HG03066 (cell line): ENCODE measurements at regions not wholly inside any gene's neighbourhood (a gene's known extent, or its start where the extent isn't known, plus 50 kb on each side); places are given as distances from the start of the nearest gene placed in this dataset.
"Not testable (repeated sequence)": the region's sequence is repeated elsewhere in the genome, so short reads cannot be mapped to it uniquely, and the experiment has no call there.

Experiments
- ATAC-seq: cut with Tn5 transposase; IDR thresholded peaks from one replicate; pipeline ENCODE4 v1.9.1; 2021; ENCODE audit warnings: low read depth; ENCODE audit not compliant: unreplicated experiment

GRCh38 chr2:111282162-111282561, 161.4 kb downstream of the BCL2L11 start:
- ATAC-seq = not testable (repeated sequence)

GRCh38 chr2:111287646-111288568, 167.2 kb downstream of the BCL2L11 start:
- ATAC-seq = not testable (repeated sequence)

GRCh38 chr2:111290370-111290769, 169.7 kb downstream of the BCL2L11 start:
- ATAC-seq = not testable (repeated sequence)

GRCh38 chr2:111291566-111291965, 170.9 kb downstream of the BCL2L11 start:
- not testable (repeated sequence) for ATAC-seq

- not testable (repeated sequence) for ATAC-seq
Observed at GRCh38 chr2:111292232-111292968, 171.7 kb downstream of the BCL2L11 start.

- ATAC-seq = not testable (repeated sequence)
Observed at GRCh38 chr2:111294699-111295098, 174.0 kb downstream of the BCL2L11 start.

GRCh38 chr2:111296122-111296804, 175.5 kb downstream of the BCL2L11 start:
- not testable (repeated sequence) for ATAC-seq

- ATAC-seq = not testable (repeated sequence)
Observed at GRCh38 chr2:111297128-111297527, 176.4 kb downstream of the BCL2L11 start.

- not testable (repeated sequence) for ATAC-seq
Observed at GRCh38 chr2:111298927-111299326, 178.2 kb downstream of the BCL2L11 start.

GRCh38 chr2:111299635-111300034, 178.9 kb downstream of the BCL2L11 start:
- not testable (repeated sequence) for ATAC-seq

GRCh38 chr2:111301677-111302076, 181.0 kb downstream of the BCL2L11 start:
- ATAC-seq = not testable (repeated sequence)

- not testable (repeated sequence) for ATAC-seq
Observed at GRCh38 chr2:111302397-111303218, 181.9 kb downstream of the BCL2L11 start.

GRCh38 chr2:111307302-111307701, 186.6 kb downstream of the BCL2L11 start:
- not testable (repeated sequence) for ATAC-seq

- not testable (repeated sequence) for ATAC-seq
Observed at GRCh38 chr2:111309231-111310075, 188.7 kb downstream of the BCL2L11 start.

GRCh38 chr2:111310395-111310794, 189.7 kb downstream of the BCL2L11 start:
- ATAC-seq = not testable (repeated sequence)

- not testable (repeated sequence) for ATAC-seq
Observed at GRCh38 chr2:111311568-111311967, 190.9 kb downstream of the BCL2L11 start.

GRCh38 chr2:111312897-111313607, 192.3 kb downstream of the BCL2L11 start:
- not testable (repeated sequence) for ATAC-seq

GRCh38 chr2:111313711-111314110, 193.0 kb downstream of the BCL2L11 start:
- not testable (repeated sequence) for ATAC-seq
